Renal cortical epithelial cell (primary cell): ENCODE measurements at regions not wholly inside any gene's neighbourhood (a gene's known extent, or its start where the extent isn't known, plus 50 kb on each side); places are given as distances from the start of the nearest gene placed in this dataset.
"Not testable (repeated sequence)": the region's sequence is repeated elsewhere in the genome, so short reads cannot be mapped to it uniquely, and the experiment has no call there.

ENCODE experiments used
- DNase-seq: peaks from one replicate; pipeline ENCODE4 v3.0.0-alpha.2; 2011; ENCODE audit warnings: low read depth

DNA sequence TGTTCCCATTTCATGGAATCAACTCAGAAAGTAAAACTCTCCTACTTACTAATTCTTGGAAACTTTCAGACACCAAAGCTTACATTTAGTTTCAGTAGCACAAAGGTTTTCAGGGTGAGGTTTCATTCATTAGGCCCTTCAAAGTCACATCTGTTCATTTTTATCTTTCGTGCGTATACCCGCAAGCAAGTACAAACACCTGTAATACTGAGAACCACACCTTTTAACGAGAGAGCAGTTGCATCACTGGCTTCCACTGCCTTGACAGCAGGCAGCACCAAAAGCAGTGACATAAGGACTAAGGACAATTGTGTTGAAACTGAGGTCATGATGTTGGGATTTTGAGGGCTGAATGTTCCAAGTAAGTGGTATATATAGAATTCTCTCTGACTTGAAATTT lies 60.5 kb downstream of the GOLGA6L22 start:
- not testable (repeated sequence) for DNase-seq

DNA sequence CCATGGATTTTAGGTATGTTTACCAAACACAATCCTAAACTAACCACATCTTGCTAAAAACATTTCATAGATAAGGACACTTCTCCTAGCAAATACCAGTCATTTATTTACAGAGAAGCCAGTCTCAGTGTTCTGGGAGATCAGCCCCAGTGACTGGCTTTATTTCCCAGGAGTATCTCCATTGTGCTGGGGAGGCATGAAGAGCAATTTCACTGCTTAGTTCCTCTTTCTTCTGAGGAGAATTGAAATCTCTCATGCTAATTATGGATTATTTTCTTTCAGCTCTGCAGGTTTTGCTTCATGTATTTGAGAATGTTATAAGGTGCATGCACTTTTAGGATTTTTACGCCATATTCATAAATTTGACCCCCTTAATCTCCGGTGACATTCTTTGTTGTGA lies 67.8 kb downstream of the GOLGA6L22 start:
- DNase-seq, result not testable (repeated sequence)

GRCh38 chr15:22527016-22527415 lies 68.3 kb downstream of the GOLGA6L22 start:
- not testable (repeated sequence) for DNase-seq

GRCh38 chr15:22529200-22529599 lies 70.5 kb downstream of the GOLGA6L22 start:
- not testable (repeated sequence) for DNase-seq

- not testable (repeated sequence) for DNase-seq
Measured at GRCh38 chr15:22559701-22560100, 101.0 kb downstream of the GOLGA6L22 start.

- not testable (repeated sequence) for DNase-seq
Measured at GRCh38 chr15:22561716-22562115, 103.0 kb downstream of the GOLGA6L22 start.

DNA sequence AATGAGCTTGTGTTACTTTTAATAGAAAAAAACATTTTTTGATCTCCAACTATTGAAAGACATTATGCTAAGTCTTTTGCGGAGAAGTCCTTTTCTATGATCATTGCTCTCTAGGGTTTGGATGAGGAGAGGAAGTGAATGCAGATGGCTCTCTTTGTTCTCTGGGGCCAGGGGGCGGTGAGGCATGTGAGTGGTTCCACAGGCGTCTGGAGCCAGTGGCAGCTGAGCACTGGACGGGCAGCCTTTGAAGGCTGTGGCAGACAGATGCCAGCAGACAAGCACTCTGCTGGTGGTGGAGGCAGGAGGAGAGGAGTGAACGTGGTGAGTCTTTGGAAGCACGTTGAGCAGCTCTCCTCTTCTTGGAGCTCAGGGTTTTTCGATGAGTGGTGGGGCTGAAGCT lies 107.8 kb downstream of the GOLGA6L22 start:
- not testable (repeated sequence) for DNase-seq

DNA sequence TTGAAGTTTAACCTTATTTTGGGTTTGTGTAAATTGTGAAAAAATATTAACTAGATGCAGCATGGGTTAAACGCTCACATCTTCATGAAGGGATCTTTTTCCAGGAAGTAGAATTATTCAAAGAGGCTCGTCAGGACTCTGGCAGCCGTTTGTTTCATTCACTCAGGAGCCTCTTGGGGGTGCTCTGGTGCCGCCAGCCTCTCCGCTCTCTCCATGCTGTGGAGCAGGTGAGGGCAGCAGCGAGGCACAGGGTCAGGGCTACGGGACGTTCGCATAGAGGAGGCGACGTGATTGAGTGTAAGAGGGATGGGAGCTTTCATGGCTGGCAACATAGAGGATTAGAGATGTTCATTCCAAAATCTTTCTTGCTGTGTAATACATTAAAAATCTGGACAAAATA lies 110.8 kb downstream of the GOLGA6L22 start:
- DNase-seq, result not testable (repeated sequence)

DNA sequence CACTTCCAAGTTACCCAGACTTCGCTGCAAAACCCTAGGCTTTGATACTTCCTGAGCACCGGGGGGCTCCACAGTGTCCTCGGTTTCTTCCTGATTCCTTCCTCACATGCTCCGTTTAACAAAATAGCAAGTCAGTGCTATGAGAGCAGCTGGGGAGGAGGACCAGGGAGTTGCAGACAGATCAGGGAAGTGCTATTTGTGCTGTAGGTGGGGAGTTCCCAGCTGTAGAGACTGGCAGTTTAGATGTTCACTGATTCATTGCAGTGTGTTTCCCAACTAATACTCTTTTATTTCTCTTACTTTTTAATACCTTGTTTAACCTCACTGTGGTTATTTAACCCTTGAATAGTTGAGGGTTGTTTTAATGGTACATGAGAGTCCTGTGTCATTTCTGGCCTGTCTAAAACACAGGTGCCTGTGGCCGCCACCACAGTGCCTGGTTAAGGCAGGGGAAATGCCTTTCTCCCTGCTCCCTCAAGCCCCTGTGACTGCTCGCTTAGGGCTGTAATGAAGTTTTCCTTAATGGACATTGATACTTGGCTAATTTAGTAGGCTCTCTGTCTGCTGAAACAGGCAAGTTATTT lies 113.5 kb downstream of the GOLGA6L22 start:
- peak; percentile 0 for DNase-seq

DNA sequence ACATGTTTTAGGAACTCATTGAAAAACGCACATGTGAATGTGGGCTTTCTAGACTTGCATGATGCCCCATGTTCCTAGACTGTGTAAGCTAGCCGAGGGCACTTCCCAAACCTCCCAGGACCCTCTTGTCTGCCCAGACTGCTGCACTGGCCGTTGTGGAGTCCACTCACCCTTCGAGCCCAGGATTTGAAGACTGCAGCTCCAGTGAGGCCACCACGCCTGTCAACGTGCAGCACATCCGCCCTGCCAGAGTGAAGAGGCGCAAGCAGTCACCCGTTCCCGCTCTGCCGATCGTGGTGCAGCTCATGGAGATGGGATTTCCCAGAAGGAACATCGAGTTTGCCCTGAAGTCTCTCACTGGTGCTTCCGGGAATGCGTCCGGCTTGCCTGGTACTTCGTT lies 114.1 kb downstream of the GOLGA6L22 start:
- not testable (repeated sequence) for DNase-seq

GRCh38 chr15:22577828-22578227 lies 119.1 kb downstream of the GOLGA6L22 start:
- DNase-seq, result not testable (repeated sequence)

DNA sequence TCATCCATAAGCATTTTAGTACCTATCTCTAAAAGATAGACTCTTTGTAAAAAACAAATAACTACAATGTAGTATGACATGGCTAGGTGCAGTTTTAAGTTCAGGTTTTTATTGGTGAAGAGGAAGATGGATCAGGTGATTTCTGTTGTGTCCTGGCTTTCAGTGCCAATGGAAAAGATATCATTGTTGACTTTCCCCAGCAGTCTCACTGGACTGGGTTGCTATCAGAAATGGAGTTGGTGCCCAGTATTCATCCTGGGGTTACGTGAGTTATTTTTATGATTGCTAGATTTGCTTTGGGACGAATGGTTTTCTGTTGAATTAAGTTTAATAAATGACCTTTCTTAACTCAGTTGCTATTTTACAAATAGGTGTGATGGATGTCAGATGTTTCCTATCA lies 120.5 kb downstream of the GOLGA6L22 start:
- DNase-seq, result not testable (repeated sequence)

DNA sequence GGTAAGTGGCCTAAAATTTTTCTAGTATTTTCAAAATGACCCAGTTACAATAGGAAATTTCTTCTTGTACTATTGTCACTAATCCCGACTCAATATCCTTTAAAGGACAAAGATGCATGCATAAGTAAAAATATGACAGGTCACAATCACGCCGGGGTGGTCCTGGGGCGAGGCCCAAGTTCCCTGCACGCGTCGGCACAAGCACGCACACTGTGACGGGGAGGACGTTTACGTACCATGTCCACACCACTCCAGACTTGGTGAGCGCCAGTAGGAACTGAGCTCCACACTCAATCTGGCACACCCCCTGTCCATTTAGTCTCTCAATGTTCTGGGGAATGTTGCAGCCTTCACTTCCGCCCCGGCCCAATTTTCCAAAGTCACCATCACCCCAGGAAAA lies 128.7 kb downstream of the GOLGA6L22 start:
- not testable (repeated sequence) for DNase-seq

DNA sequence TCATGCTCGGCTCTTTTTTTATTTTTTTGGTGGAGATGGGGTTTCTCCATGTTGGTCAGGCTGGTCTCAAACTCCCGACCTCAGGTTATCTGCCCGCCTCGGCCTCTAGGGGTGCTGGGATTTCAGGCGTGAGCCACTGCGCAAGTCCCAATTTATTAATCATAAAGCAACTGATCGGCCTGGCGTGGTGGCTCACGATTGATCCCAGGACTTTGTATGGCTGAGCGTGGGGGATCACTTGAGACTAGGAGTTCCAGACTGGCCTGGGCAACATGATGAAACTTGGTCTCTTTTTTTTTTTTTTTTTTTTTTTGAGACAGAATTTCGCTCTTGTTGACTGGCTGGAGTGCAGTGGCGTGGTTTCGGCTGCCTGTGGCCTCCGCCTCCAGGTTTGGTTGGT lies 139.8 kb downstream of the GOLGA6L22 start:
- DNase-seq, result not testable (repeated sequence)

GRCh38 chr15:22599526-22600320 lies 141.0 kb downstream of the GOLGA6L22 start:
- peak; percentile 0 for DNase-seq

DNA sequence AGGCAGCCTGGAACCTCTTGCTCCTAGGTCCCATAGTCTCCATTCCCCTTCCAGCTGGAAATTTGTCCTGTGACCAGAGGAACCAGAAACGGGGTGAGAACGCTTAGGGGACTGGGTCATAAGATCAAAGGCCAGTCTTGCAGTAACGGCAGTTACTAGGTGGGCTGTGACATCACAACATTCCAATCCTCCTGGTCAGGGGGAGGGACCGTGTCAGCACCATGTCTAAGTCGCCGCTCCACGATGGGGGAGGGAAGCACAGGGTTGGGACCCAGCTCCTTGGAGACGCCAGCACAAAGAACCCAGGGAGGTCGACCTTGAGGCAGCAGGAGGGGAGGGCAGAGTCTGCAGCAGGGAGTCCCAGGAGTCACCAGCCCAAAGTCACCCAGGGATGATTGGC lies 158.3 kb downstream of the GOLGA6L22 start:
- not testable (repeated sequence) for DNase-seq

DNA sequence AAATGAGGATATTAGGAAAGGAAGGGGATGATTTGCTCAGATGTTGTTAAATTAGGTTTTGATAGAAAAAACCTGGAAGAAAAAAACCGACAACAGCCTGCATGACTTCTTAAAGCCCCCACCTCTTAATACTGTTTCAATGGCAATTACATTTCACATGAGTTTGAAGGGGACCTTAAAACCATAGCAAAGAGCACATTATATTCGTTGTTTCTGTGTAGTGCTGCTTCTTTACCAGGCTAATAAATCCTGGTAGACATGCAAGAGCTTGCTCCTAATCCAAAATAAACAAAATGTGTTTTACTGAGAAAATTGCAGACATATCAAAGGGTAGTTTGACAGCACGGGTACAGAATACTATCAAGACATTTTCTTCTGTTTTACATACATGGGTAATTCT lies 154.7 kb upstream of the NIPA1 start:
- not testable (repeated sequence) for DNase-seq

DNA sequence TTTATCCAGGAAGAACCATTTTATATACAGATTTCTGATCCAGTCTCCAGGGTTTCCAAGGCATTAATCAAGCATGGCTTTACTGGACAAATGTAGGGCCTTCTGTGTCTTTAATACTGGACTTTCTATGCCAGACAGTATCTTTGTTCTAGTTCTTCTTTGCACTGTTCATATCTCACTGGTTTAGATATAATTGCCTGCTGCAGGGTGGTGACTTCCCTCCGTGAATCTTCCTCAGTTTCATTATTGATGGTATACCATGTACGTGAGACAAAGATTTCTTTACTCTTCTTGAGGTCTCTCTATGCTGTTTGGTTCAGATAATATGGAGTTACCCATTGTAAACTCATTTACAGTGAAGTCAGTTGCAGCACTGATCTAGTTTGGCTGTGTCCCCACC lies 146.5 kb upstream of the NIPA1 start:
- DNase-seq, result not testable (repeated sequence)

DNA sequence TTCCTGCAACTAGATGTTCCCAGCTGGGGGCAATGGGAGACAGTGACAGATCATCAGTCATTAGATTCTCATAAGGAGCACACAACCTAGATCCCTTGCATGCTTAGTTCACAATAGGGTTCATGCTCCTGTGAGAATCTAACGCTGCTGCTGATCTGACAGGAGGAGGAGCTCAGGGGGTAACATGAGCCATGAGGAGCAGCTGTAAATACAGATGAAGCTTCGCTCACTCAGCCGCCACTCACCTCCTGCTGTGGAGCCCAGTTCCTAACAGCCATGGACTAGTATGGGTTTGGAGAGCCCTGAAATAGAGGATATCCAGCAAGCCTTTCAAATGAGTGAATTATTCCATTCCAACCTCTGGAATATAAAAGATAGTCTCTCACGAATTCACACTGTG lies 137.0 kb upstream of the NIPA1 start:
- not testable (repeated sequence) for DNase-seq

DNA sequence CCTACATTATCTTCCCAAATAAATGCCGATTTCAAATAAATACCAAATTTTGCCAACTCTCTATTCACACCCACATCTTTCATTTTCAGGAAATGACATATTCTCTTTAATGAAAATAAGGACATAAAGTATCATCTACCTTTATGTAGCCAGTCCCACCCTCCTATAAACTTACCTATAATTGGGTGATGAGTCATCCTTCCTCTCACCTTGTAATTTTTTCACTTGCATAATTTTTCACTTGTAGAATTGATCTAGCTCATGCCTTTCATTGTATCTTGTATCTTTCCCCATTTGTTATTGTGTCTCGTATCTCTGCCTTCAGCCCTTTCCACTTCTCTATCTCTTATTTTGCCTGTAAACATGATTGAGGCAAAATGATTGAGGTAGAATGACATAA lies 135.3 kb upstream of the NIPA1 start:
- DNase-seq, result not testable (repeated sequence)

DNA sequence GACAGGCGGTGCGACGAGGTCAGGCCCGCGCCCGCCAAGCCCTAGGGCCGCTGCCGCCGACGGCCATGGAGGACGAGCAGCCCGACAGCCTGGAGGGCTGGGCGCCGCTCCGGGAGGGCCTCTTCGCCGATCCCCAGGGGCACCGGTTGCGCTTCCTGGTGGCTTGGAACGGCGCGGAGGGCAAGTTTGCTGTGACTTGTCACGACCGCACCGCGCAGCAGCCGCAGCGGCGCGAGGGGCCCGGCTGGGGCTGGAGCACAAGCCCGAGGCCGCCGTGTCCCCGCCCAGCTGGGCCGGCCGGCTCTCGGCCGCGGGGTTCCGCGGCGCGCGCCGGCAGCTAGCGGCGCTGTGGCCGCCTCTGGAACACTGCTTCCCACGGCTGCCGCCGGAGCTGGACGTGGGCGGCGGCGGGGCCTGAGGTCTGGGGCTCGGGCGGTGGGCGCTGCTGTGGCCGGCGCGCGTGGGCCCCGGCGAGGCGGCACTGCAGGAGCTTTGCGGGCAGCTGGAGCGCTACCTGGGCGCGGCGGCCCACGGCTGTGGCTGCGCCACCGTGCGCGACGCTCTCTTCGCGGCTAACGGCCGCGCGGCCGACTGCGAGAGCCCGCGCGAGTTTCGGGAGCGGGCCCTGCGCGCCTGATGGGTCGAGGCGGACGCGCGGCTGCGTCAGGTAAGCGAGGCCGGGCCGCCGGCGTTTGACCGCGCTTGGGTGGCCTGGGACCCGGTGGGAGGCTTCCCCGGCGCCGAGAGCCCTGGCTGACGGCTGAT lies 122.0 kb upstream of the NIPA1 start:
- not testable (repeated sequence) for DNase-seq

DNA sequence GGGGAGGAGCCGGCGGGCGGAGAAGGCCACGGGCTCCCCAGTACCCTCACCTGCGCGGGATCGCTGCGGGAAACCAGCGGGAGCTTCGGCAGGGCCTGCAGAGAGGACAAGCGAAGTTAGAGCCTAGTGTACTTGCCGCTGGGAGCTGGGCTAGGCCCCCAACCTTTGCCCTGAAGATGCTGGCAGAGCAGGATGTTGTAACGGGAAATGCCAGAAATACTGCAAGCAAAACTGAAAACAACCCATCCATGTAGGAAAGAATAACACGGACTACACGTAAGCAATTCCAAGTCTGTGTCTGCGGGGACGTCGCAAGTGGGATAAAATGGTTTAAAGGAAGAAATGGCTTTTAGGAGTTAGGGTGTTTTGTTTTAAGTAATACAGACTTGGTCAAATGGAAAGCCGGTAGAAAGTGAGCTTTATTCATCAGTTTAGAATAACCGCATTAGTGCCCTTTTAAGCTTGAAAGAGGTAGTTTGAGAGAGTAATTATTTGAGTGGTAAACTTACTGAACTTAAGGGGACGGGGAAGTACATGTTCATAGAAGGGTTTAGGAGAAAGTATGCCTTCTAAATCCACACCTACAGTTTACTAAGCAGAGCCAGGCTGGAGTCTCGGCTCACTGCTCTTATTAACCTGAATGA lies 121.3 kb upstream of the NIPA1 start:
- DNase-seq, result peak; percentile 74
